Right renal pelvis (tissue), 4 donors: ENCODE measurements at regions not wholly inside any gene's neighbourhood (a gene's known extent, or its start where the extent isn't known, plus 50 kb on each side); places are given as distances from the start of the nearest gene placed in this dataset.

Experiments
- DNase-seq, 4 donors: peaks; one replicate each; pipeline ENCODE4 v3.0.0-alpha.2; 2013; ENCODE audit warnings: low read depth in 4 of 4, low spot score in 3 of 4, missing footprints in 1 of 4

DNA sequence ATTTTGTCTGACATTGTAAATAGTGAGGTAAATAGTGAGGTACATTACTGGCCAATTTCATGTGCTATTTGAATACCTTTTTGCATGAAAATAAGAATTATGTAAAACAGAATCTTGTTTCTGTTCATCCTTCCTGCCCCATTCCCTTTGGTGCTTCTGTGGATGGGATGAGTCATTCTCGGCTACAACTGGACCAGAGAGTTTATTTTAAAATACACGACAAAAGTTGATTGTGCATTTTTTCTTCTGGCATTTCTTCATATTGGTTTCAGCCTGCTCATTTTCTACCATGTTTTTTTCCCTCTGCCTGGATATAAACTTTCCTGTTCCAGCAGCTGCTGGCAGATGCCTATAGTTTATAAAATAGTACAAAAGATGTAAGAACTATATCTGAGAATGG lies 107.5 kb downstream of the CYSLTR2 start:
- DNase-seq, result no peak

DNA sequence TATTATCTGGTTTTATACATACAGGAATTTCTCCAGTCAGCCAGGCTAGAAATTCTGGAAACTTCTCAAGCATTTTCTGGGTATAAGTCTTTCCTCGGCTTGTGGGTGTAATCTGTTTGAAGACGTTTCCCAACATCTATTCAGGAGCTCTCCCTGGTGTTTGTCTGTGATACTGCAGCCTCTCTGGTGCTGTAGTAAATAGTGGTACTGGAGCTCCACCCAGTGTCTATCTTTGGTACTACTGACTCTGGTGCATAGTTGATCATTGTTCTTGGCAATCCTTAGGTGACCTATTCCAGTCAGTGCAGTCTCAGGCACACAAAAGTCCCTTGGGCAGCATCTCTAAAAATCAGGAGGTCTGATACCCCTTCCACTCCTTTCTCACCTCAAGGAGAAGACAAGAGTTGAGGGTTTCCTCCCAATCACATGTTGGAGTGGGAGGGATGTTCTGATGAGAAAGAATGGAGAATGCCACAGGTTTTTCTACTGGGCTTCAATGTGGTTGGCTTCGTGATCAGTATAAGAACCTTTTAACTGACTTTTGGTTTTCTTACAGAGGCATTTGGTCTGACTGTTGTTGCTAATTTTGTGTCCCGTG lies 115.5 kb downstream of the CYSLTR2 start:
- DNase-seq, result peak; percentile 64 to 74 (median 67)

DNA sequence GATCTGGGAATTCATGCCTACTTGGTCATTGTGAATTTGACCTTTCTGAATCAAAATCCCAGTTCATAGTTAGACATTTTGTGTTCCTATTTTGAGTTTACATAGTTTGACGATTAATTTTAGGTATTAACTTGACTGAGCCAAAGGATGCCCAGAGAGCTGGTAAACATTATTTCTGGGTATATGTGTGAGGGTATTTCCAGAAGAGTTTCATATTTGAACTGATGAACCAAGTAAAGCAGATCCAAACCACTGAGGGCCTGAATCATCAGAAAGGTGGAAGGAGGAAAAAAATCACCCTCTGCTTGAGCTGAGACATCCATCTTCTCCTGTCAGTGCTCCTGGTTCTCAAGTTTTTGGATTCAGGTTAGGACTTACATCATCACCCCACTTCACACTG lies 116.6 kb downstream of the CYSLTR2 start:
- DNase-seq, result no peak

DNA sequence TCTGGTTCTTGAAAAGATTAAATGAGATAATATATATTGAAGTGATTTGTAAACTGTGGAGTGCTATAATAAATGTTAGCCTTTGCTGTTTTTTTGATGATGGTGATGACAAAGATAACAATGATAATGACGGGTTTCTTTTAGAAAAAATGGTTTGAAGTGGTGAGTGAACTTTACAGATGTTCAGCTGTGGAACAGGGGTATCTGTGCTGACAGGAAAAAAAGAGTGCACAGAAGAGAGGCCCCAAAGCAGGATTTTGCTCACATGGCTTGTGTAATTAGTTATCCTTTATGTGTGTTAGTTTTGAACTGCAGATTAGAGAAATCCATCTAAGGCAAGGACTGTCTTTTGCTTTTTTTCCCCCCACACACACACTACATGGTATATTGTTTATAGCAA lies 119.2 kb downstream of the CYSLTR2 start:
- DNase-seq, result no peak

DNA sequence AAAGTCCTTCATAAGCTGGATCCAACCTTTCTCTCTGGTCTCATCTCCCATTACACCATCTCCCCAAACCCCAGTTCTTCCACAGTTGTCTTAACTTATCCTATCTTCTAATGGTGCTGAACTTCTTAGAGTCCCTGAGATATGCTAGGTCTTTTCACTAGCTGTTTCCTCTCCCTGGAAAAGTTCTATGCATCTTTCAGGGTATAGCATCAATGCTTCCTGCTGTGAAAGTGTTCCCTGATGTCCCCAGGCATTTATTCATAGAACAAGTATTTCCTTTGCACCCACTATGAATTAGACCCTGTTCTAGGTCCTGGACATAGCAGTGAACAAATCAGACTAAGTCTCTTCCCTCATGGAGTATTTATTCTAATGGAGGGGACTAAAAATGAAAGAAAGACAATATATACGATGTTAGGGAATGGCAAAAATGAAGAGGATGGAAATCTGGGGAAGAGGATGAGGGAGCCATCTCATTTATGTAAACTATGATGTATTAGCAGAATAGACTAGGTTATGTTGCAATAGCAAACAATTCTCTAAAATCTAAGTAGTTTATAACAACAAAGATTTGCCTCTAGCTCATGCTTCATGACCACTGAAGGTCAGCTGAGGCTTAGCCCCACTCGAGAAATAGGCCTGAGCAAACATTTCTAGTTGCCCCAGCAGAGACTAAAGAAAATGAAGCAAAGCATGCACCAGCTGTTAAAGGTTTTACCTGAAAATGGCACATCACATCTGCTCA lies 120.0 kb downstream of the CYSLTR2 start:
- DNase-seq, result no peak

DNA sequence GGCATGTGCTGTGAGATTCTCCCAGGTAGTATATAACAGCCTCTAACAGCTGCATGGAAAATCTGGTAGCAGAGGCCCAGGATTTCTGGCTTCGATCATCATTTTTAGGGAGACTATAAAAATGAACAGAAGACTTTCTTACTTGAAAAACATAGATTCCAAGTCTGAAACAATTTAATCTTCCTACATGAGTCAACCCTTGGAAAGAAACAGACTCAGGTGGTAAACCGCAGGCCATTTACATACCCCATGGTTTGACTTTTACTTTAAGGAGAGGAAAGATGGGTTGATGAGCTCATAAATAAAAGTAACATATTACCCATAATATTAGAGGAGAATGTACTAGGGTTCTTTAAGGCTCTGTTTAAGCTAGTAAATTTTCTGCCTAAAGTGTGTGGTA lies 121.6 kb downstream of the CYSLTR2 start:
- DNase-seq, result no peak

DNA sequence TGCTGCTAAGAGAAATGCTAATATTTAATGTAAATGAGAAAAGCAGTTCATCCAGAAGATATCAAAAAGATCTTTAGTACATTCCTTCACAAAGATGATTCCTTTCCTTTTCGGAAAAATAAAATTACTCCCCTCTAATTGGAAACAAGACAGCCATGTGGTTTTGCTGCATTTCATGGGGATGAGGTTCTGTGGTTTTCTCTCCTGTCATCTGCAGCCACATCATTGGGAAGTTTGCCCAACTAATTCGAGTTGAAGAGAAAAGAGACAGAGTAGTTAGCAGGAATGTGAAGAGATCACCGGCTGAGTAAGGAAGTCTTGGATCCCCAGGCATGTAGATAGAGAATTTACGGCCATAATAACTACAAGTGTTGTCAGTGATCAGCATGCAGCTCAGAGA lies 122.1 kb downstream of the CYSLTR2 start:
- DNase-seq, result no peak

DNA sequence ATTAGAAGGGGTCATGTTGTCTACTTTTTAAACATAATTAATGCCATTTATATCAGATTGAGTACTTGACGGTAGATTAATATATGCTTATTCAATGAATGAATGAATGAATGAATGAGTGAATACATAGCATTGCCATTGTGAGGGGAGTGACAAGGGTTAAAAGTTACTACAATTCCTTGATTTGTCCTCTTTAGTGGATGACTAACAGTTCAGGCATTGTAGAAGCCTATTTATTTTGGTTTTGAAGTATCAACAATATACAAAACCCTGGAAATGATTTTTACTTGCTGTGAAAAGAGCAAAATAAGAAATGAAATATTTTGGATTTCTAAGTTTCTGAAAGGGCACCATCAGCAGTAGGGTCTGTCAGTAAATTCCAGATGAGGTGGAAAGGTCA lies 122.7 kb downstream of the CYSLTR2 start:
- DNase-seq, result no peak

DNA sequence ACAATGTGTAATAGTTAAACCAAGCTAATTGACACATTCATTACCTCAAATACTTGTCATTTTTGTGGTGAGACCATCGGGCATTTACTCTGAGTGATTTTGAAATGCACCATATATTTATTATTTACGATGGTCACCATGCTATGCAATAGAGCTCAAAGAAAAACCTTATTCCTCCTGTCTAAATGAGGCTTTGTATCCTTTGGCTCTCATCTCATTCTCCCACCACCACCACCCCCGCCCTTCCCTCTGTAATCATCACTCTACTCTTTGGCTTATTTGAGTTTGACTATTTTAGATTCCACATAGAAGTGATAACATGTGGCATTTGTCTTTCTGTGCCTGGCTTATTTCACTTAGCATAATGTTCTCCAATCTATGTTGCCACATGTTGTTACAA lies 124.9 kb downstream of the CYSLTR2 start:
- DNase-seq, result no peak

DNA sequence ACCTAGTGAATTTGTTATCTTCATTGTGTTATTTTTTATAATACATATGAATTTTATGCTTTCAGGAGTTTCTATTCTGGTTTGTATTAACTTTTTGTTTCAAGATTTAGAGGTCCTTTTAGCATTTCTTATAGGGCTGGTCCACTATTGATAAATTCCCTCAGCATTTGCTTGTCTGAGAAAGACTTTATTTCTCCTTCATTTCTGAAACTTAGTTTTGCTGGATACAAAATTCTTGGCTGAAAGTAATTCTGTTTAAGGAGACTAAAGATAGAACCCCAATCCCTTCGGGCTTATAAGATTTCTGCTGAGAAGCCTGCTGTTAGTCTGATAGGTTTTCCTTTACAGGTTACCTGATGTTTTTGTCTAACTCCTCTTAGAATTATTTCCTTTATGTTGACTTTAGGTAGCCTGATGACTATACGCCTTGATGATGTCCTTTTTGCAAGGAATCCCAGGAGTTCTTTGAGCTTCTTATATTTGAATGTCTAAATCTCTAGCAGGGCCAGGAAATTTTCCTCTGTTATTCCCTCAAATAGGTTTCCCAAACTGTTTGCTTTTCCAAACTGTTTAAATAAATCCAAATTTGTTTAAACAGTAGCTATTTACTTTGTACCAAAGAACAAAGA lies 127.1 kb downstream of the CYSLTR2 start:
- DNase-seq, result no peak

DNA sequence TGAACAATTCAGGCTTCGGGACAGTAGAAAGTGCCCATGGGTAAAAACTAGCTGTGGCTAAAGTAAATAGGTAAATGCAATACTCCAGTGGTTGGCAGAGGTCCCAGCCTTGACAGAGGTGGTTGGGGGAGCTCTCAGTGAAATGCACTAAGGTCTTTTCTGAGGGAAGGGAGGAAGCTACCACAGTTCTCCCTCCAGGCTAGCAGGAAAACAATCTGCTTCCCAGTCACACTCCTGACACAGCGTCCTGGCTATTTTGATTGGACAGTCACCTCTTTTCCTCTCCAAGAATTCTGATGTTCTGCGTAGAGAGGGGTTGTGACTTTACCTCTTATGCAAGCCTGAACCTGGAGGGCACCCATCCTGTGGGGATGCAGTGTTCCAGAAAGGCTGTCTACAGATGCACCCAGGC lies 128.7 kb downstream of the CYSLTR2 start:
- DNase-seq, result no peak

DNA sequence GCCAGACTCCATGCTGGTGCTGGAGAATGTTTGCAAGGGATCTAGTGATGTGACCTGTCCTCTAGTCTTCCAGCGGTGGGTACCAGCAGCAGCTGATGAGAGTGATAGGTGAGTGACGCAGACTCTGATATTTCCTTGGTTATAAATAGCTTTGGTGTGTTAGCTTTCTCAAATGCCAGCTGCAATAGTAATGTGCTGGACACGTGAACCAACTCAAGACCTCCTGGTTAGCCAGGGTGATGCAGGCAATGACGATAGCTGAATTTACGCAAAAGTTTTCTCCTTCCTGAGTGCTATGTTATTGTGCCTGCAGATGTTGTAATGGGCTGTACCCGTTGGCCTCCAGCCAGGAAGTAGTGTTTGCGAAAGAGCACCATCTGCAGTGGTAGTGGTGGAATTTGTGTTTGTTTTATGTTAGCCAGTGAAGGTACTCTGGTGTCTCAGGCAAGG lies 129.5 kb downstream of the CYSLTR2 start:
- DNase-seq, result no peak

DNA sequence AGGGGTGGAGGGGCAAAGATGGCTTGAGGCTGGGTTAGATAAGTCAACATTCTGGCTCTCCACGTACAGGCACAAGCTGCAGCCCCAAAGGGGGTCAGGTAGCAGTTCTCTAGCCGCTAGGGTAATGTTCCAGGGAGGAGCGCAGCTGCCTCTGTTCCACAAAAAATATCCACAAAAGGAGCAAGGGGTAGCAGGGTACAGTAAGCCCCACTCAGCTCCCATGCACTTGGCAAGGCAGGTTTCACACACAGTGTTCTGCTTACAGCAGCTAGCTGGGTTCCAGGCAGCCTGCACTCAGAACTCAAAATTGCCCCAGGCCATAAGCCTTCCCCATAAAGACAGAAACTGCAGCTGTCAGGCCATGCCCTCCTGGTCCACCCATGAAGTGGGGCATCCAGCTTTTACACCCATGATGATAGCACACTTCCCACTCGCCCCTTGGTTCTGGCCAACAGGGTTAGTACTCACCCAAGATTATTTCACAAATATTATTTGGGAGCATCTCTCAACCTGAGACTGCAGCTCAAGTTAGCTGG lies 130.0 kb downstream of the CYSLTR2 start:
- DNase-seq, result no peak

DNA sequence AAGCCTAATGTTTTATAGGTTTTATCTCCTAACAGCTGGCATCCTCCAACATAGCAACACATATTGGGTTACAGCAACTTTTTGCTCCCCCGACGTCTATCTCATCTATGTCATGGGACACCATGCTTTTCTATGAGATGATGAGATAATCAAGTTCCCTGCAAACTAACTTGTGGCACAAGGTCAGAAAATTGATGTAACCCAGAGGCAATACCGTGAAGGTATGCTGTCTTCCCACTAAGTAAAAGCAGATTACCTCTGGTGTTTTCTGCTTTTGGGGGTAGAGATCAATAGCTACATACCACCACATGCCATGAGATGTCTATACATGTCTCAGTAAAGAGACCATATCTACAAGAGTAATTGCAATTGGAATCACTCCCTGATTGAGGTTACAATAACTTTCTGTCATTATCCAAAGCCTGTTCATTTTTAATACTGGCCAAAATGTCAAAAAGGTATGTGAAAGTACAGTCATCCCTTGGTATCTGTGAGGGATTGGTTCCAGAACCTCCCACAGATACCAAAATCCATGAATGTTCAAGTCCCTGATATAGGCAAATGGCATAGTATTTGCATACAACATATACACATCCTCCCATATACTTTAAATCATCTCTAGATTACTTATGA lies 131.3 kb downstream of the CYSLTR2 start:
- no peak for DNase-seq

DNA sequence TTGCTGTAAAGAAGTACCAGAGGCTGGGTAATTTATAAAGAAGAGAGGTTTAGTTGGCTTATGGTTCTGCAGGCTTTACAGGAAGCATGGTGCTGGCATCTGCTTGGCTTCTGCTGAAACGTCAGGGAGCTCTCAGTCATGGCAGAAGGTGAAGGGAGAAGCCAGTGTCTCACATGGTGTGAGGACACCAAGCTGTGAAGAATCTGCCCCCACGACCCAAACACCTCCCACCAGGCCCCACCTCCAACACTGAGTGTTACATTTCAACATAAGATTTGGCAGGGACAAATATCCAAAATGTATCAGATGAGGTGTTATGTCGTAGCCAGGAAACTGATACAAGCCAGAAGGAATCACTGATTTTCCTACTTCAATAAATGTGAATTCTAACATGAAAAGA lies 136.5 kb downstream of the CYSLTR2 start:
- DNase-seq, result no peak

DNA sequence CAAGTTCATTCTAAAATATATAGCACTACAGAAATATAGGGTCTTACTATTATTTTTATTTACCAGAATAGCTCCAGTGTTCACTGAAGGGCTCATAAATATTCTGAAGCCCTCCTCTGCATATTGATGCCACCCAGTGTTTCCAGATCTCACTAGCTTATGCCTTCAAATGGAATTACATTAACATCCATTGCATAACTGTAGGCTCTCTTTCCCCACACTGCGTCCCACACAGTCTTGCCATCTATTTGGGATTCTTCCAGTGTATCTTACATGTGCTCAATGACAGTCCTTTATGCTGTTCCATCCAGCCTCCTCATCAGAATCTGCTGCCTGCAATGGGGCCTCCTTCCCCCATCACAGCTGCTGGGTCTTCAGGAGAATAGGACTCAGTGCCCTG lies 137.2 kb downstream of the CYSLTR2 start:
- no peak for DNase-seq

DNA sequence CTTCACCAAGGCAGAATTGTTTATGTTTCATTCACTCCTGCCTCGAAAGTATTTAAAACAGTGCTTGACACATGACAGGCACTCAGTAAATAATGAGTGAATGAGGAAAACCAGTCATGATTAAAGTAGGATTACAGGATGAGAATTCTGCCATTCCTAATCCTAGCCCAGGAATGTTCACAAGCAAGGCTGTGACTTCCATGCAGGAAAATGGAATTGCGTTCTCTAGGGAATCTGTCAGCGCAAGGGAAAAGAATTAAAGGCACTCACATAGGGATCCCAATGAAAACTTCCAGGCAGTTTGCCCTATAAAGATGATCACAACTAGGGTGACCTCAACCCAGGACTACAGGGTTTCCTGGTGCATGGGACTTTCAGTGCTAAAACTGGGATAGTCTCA lies 143.4 kb downstream of the CYSLTR2 start:
- no peak for DNase-seq

DNA sequence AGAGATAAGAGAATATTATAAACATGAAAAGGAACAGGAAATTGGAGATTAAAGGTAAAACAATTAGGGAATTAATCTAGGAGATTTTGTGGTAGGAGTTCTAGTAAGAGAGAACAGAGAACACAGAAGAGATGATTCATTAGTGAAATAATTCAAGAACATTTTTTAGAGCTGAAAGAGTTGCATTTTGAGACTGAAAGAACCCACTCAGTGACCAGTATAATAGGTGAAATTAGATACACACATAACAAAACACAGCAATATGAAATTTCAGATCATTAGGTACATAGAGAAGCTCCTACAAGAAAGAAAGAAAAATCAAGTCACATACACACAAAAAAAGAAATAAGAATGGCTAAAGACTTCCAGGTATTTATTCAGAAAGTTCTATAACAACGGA lies 144.0 kb downstream of the CYSLTR2 start:
- no peak for DNase-seq

DNA sequence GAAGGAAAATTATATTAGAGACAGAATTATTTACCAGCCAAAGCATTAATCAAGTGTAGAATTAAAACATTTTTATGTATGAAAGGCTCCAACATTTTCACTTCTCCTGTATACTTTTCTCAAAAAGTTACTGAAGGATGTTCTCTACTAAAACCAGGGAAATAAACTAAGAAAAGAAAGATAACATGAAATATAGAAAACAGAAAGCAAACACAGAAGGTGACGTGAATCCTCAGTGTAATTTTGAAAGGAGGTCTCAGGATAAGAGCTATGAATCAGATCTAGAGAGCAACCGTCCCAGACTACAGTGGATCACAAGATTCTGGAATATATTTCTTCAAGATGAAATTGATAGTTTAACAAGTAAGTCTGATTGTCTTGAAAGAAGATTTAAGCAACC lies 144.5 kb downstream of the CYSLTR2 start:
- DNase-seq, result no peak

DNA sequence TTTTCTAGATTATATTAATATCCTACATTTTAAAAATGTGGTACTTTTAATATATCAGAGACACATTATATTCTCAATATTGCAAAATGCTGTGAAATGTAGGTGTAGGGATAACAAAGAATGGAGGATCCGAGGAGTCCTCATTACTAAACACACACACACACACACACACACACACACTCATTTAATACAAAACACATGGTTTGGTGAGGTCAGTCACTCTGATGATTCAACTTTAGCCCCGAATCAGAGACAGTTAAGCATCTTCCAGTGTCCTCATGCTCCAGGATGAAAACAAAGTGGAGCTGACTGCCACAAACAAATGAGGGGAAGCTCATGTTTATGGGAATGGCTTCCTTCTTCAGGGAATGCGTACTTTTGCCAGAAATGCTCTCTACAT lies 147.5 kb downstream of the CYSLTR2 start:
- DNase-seq, result no peak

DNA sequence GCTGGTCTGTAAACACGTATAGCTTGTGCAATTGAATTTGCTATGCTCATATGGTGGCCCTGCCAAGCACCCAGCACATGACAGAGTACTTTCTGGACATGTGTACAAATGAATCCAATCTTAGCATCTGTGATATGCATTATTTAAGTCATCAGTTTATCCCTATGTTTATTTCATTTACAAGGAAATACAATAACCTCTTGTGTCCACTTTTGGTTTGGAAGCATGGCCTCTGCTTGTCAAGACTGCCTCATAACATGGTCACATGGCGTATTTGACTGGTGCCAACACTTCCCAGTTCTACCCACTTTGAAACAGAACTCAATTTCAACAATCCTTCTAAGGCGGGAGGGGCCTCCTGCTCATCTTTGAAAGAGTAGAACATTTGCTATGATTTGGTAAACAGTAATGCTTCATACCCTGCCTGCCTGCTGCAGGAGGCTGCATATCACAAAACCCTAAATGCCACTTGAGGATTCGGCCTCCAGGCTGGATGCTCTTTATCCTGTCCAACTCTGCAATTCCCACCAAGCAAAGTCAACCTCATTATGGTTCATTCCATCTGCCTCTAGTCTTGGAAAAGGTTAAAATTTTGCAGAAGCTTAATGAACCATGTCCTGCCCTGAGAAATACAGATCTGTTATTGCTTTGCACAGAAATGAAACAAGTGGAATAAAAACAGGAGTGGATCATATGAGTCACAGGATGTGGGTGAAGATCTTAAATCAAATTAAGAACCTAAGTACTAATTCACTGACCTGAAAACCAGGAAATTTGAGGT lies 151.3 kb downstream of the CYSLTR2 start:
- DNase-seq, result no peak
